HuH-7 (cell line): ENCODE measurements at regions not wholly inside any gene's neighbourhood (a gene's known extent, or its start where the extent isn't known, plus 50 kb on each side); places are given as distances from the start of the nearest gene placed in this dataset.

Source experiments
- DNase-seq: peaks from one replicate; pipeline ENCODE4 v3.0.0; 2011; ENCODE audit warnings: low spot score

DNA sequence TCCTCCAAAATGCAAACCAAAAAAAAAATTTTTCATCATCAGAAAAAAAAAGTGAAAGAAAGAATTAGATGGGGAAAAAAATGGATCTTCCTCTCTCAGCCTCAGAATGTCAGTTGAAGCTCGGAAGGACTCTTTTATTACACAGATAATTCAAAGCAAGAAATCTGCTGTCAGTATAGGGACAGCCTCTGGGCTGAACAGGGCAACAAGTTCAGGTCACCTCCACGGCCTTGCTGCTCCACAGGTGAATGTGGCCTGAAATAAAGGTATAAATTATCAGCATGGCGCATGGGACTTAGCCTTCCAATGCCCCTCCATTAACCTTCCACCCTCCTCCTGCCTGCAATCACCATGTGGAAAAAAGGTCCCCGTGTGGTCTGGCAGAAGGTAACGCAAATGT lies 316.8 kb upstream of the POU3F3 start:
- DNase-seq = no peak

DNA sequence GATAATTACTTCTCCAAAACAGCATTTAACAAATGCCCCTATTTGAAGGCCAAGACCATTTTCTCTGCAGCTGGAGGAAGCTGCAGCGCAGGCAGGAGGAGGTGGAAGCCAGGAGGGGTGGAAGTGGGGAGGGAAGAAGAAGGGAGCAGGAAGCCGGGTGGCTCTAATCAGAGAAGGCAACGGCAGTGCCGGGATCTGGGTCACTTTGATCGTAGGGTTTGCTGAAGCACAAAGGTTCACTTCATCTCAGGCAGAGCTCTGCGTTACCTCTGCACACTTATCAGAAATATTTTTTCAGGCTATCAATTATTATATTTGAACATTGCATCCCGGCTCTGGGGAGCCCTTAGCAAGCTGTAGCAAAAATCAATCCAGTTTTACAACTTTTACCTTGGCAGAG lies 315.8 kb upstream of the POU3F3 start:
- no peak for DNase-seq

DNA sequence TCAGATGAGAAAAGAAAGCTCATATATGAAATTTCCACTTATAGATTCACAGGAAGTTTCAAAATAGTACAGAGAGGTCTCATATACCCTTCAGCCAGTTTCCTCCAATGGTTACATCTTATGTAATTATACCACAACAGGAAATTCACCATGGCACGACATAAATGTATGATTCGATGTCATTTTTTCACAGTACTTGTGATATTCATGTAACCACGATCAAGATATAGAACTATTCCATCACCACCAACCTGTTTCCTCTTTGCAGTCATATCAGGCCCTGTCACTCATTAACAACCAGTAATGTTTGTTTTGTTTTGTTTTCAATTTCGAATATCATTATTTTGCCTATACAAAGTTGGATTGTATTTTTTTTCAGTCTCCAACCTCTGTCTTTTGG lies 314.3 kb upstream of the POU3F3 start:
- no peak for DNase-seq

DNA sequence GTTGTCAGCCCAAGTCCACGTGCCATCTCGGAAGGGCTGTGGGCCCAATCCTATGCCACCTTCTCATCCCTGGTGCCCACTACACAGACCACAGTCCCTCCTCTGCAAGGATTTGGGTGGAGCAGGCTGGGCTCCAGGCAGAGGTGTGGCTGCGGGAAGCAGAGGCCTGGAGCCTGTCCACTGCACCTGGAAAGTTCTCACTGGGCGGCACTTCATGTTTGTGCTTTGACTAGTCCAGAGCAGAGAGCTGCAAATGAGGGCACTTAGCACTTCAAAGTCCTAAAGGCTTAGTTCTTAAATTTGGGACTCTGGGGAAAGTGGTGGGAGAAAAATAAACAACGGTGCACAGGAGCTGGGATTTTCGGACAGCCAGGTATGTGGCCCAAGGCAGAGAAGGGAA lies 308.9 kb upstream of the POU3F3 start:
- DNase-seq = no peak

DNA sequence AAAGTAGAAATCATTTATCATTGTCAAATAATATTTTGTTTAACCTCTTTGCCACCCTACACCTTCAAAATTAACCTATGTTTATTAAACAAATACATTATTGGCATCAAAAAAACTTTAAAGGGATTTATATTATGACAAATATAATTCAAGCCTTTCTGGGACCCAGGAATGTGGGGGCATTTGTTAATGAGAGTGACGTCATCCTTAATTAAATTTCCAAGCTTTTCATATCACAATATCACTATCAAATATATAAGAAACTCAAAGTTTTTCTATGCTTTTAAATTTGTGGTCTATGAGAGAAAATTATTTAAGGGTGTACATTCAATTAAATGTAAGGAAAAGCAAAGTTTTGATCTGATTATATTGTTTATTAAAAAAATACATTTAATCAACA lies 307.4 kb upstream of the POU3F3 start:
- DNase-seq = no peak

DNA sequence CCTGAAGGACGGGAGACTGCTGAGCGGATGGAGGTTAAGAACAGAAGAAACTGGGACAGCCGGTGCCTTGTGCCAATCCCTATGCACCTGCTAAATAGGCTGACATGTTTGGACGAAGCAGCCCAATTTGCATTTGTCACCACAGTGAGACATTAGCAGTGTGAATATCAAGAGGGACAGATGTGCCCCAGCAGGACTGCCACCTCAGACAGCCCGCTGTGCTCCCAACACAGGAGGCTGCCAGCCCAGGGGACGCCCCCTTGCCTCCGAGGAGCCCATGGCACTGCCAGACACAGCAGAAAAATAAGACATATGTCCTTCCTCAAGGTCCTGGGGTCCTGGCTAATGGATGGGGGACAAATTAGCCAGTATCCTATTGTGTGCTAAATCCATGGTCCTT lies 306.7 kb upstream of the POU3F3 start:
- no peak for DNase-seq

DNA sequence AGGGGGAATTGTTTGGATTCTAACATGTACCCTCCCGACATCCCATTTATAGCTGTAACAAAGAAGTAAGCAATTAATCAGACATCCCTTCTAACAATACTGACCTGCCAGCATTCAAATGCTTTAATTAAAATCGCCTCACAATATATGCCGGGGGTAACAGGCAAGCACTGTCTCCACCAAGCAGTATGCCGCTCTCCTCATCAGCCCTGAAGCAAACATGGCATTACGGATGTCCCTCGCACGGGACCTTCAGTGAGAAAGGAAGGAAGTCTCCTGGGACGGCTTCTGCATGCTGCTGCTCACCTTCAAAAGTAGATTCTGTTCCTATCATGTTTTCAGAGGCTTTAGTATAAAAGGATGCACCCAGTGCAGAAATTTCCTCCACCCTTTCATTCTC lies 292.7 kb upstream of the POU3F3 start:
- DNase-seq = no peak

DNA sequence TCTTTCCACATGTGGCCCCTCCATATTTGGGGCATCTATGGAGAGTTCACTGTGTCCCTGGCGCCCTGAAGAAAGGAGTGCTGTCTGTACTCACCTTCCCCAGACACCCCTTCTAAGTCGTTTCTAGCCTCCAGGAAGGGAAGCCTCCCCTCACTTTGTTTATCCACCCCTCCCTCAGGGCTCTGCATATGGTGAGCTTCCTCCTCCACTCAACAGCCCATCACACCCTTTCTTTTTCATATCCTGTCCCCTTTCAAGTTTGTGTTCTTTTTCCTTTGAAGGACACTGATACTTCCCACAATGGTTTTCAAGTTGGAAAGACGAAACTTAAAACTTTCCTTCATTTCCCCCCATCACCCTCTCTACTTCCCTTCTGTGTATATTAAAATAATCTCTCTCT lies 291.4 kb upstream of the POU3F3 start:
- DNase-seq = no peak

DNA sequence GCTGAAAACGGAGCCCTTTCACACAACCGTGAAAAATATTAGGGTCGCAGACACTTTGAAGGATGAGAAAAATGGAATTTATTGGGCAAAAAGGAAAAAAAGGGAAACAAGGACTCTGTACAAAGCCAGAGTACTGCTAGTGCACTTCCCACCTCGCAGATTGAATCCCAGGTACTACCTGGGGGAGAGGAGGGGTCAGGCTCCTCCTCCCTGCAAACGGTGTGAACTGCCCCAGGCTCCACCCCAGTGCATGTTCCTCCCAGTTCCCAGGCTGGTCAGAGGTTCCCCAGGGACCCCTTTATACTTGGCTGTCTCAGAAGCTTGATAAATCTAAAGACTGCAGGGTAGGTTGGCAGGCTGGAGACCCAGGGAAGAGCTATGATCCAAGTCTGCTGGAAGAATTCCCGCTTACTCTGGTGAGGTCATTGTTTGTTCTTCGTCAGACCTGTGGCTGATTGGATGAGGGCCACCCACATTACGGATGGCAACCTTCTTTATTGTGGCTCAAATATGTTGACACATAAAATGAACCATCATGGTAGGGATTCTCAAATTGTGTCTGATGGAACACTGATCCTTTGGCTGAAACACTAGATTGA lies 290.4 kb upstream of the POU3F3 start:
- DNase-seq = no peak

DNA sequence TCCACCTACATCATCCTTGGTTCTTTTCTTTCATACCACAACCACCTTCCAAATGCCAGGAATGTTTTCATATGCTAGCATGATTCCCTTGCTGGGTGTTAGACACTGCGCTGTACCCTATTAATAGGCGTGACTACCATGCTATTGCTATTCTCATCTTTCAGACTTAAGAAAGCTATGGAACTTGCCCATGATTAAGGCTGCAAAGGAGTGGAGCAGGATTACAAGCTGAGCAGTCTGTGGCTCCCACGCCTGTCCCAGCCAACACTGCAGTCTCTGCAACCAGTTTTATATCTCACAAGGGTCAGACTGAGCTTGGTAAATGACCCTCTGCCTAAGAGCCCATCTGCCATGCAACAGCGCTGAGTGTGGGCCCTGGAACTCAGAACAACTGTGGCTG lies 285.7 kb upstream of the POU3F3 start:
- no peak for DNase-seq

DNA sequence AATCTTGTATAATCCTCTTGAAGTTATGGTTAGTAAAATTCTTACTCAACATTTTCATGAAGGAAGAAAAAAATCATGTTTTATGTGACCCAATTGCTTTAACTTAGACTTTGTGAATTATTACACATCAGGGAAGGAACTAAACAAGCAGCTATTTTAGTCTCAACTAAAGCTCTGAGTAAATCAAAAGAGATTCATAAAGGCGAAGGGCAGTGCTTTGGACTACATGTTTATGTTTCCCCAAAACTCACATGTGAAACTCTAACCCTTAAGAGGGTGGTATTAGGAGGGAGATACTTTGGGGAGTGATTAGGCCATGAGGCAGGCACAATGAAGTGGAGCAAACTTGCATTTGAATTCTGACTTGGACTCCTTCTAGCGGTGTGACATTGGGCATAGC lies 283.7 kb upstream of the POU3F3 start:
- no peak for DNase-seq

DNA sequence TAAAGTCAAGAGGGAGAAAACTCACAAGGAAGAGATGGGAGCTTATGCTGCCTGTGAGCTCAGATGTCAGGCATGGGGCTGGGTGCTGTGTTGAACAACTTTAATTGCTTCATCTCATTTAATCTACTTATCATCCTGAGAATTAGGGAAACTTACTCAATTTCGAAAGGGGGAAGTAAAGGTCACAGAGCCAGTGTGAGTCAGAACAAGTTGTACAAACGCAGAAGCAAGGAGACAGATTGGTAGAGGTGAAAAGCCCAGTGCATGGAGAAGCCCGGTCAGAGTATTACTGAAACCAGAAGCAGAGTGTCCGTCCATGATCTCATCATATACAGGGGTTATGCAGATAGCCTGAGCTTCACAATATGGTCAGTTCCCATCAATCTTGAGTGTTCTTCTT lies 281.1 kb upstream of the POU3F3 start:
- no peak for DNase-seq

DNA sequence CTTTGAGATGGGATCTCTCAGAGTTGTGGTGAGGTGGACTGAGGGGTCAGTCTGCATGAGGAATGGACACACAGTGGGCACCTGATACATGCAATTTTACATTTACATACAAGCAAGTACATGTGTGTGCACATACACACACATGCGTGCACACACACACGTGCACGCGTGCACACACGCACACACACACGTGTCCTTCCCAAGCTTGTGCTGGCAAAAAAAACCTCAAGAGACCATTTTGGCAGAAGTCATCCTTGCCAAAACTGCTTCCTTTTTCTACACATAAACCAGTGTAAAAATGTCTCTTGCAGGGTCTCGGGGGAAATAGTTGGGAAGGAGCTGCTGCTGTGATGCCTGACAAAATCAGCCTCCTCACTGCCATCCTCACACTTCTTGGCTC lies 279.5 kb upstream of the POU3F3 start:
- no peak for DNase-seq

DNA sequence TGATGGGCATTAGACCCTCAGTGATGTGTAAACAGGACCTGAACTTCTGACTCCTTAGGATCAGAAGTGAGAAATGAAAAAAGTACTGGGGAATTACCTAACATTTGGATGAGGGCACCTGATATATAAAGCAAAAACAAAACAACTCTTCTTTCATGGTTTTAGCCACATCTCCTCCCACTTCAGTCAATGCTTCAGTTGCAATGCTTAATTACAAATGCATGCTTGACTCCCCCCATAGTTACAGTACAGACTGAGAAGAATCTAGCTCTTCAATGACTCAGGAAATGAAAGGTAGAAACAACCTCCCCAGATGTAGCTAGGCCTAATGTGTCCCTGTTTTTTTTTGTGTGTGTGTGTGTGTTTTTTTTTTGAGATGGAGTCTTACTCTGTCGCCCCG lies 276.8 kb upstream of the POU3F3 start:
- DNase-seq = no peak

DNA sequence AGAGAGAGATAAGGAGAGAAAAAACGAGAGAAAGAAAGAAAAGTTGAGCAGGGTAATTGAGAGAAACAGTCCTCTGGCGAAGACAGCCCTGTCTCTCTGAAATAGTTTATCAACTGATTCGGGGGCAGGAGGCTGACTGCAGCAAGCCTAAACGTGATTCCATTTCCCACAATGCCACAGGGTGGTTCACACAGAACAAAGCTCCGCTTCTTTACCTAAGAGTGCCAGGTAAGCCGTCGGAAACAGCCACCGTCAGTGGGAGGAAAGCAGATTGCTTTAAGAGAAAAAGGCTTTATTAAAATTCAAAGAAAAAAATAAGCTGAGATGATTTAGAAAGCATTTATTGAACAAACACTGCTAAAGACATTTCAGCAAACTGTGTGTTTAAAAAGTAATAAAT lies 271.4 kb upstream of the POU3F3 start:
- no peak for DNase-seq

DNA sequence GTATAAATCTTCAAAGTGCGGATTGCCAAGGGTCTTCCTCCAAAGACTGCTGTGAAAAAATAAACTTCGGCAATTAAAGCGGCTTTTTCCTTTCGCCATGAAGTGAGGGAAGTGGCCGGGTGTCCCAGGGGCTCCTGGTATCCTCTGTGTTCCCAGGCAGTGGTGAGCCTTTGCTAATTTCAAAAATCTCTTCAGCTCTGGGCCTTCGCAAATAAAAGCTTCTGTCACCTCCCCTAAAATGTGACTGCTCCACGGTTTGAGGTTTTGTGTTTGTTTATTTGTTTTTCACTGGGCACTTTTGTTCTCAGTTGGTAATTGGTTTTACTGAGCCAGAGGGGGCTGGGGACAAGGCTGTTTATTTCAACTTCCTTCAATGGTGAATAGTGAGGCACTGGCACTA lies 270.1 kb upstream of the POU3F3 start:
- DNase-seq = no peak

DNA sequence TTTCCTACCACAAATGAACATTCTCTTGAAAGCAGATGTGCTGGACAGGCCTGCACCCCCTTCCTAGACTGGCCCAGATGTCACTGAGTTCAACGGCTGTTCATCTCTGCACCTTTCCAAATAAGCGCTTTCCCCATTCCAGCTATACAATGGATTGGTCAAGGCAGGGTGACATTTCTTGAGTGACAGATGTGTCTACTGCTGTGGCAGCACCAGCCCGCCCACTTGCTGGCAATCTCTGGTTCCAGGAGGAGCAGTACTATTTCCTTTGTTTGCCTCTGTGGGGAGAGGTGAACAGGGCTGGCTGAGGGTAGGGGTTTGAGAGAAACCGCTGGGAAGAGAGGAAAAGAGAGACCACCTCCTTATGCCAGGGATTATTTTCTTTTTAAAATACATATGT lies 269.5 kb upstream of the POU3F3 start:
- no peak for DNase-seq

DNA sequence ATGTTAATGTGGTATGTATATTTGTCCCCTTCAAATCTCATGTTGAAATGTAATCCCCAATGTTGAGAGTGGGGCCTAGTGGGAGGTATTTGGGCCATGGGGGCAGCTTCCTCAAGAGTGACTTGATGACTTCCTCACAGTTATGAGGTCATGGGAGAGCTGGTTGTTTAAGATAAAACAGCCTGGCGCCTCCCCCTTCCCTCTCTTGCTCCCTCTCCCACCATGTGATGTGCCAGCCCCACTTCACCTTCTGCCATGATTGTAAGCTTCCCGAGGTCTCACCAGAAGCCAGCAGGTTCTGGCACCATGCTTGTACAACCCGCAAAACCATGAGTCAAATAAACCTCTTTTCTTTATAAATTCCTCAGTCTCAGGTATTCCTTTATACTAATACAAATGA lies 258.3 kb upstream of the POU3F3 start:
- no peak for DNase-seq

DNA sequence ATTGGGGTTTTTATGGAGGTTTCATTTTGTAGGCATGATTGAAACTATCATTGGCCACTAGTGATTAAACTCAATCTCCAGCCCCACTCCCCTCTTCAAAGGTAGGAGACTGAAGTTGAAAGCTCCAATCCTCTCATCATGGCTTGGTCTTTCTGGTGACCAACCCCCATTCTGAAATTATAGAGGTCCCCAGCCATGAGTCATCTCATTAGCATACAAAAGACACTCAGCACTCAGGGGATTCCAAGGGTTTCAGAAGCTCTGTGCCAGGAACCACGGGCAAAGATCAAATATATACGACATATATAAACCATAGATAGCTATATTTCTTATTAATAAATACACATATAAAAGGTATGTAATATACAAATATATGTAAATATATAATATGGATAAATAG lies 256.0 kb upstream of the POU3F3 start:
- no peak for DNase-seq

DNA sequence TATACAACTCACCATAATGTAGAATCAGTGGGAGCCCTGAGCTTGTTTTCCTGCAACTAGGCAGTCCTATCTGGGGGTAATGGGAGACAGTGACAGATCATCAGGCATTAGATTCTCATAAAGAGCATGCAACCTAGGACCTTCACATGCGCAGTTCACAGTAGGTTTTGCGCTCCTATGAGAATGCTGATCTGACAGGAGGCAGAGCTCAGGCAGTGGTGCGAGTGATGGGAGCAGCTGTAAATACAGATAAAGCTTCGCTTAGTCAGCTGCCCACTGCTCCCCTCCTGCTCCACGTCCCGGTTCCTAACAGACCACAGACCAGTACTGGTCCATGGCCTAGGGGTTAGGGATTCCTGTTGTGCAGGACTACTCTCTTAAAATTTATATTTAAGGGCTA lies 255.3 kb upstream of the POU3F3 start:
- DNase-seq = no peak

DNA sequence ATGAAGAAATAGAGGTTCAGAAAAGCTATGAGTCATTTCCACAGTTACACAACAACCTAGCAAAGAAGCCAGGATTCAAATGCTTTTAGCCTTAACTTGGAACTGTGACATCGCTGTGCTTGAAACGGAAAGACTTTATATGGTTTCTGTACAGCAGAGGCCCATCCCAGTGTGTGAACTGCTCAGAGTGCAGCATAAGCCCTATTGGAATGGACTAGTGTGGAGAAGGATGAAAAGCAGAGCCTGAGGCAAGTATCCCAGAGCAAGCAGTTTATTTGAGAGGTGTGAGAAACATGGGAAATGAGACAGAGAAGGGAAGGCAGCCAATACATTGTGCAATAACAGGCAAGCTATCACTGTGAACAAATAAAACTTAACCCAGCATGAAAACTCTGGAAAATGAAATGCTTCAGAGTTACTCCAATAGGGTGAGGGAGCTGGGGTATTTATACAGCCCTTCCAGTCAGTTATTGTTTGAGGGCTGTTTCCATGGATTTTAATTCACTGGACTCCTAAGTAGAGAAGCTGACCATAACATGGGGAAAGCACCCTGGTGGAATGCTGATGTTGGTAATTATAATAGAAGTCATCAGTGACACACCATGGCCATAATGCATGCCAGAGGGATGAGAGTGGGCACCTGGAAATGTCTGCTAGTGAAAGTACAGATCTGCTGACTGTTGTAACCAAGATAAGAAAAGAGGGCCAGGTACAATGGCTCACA lies 254.0 kb upstream of the POU3F3 start:
- no peak for DNase-seq

DNA sequence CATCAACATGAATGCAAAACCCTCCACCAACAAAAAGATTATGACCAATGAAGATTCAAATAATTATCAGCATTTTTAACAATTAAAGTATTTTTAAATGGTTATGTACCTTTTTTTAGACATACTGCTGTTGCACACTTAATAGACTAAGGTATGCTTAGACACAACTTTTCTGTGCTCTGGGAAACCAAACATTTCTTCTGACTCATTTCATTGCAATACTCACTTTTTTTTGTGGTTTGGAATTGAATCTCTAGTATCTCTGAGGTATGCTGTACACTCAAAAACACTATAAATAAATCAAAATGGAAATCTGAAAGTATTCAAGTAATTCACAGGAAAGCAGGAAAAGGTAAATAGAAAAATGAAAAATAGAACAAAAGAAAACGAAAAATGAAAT lies 247.9 kb upstream of the POU3F3 start:
- DNase-seq = no peak

DNA sequence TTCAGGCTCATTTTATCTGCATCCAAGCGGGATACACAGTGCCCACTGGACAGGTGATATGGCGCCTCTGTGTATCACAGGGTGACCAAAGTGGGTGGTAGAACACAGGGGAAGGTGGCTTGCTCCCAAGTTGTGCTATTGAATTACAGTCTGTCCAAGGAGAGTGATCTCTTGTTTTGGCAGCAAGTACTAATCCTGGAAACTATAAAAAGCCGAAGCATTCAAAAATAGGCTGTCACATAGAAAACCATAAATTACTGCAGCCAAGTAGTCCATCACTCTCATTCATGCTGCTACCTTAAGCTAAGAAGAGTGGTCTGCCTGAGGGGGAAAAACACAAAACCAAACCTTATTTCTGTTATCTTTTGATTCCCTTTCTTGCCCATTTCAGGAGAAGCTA lies 237.1 kb upstream of the POU3F3 start:
- no peak for DNase-seq

DNA sequence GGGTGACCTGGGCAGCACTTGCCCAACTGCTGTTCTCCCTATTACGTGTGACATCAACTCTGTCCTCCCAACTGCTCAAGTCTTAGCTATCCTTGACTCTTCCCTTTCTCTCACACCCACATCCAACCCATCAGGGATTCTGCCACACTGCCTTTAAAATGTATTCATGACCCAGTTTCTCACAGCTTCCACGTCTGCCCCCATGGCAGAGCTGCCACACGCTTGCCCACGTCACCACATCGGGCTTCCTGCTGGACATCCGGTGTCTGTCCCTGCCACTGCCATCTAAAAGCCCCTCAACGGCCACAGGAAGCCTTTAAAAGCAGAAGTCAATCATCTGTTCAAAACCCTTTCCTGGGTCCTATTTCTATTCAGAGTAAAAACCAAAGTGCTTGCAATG lies 233.1 kb upstream of the POU3F3 start:
- no peak for DNase-seq
